ENCODE measurements at regions not wholly inside any gene's neighbourhood (a gene's known extent, or its start where the extent isn't known, plus 50 kb on each side); places are given as distances from the start of the nearest gene placed in this dataset.

GRCh38 chr3:63142681-63143080 lies 135.4 kb upstream of the SYNPR start:
- TF ChIP-seq CTCF (IDR thresholded peaks at IDR 0.05) = no peak
- WGBS (ENCODE audit: insufficient coverage) = no CpG with 5 or more reads among the region's 2 CpGs
- H3K4me3 Mint-ChIP-seq = no peak overlapping the region

GRCh38 chr3:63146154-63146553 lies 132.0 kb upstream of the SYNPR start:
- Histone ChIP-seq H3K4me2 (replicated peaks; ENCODE audit: extremely low read depth, low read length, poor library complexity, severe bottlenecking) (no peak overlapping the region), H3K27me3 (ENCODE audit: control insufficient read depth in 2 of 2, insufficient read depth in 2 of 2, low read length in 2 of 2) (no peaks in the 10 kb centered on the region), H3K79me2 (ENCODE audit: insufficient read depth, low read length) (no peaks in the 10 kb centered on the region), H3K4me3 (replicated peaks in 1 of 3; ENCODE audit: low read depth in 2 of 3, low read length in 3 of 3) (no peak overlapping the region), H3K9ac (ENCODE audit: insufficient read depth, low read length, poor library complexity, severe bottlenecking) (no peak overlapping the region), H3K36me3 (replicated peaks in 1 of 2; ENCODE audit: control insufficient read depth in 1 of 2, insufficient read depth in 2 of 2, low read length in 2 of 2) (no peaks in the 10 kb centered on the region), H3K4me1 (ENCODE audit: control insufficient read depth in 1 of 2, insufficient read depth in 2 of 2, low read length in 2 of 2) (no peaks in the 10 kb centered on the region), H4K20me1 (ENCODE audit: insufficient read depth, low read length) (no peaks in the 10 kb centered on the region), H3K27ac (ENCODE audit: low read depth in 1 of 2, low read length in 2 of 2) (no peak overlapping the region), H3K9me3 (replicated peaks in 1 of 2; ENCODE audit: control insufficient read depth in 1 of 2, insufficient read depth in 1 of 2, low read length in 2 of 2) (no peaks in the 10 kb centered on the region), H2AFZ (ENCODE audit: insufficient read depth, low read depth, low read length, poor library complexity, severe bottlenecking) (no peak overlapping the region)
- Mint-ChIP-seq H3K36me3 (no peaks in the 10 kb centered on the region), H3K27me3 (ENCODE audit: low read depth in 3 of 3) (no peaks in the 10 kb centered on the region), H3K27ac (no peak overlapping the region), H3K4me1 (no peaks in the 10 kb centered on the region), H3K4me3 (no peak overlapping the region), H3K9me3 (peaks cover 0 to 2% (median 0%) of the 10 kb centered on the region in 7 donors)
- intact Hi-C loops (cut with micrococcal nuclease) = no loop called here
- DNase-seq = no peak
- no peak for TF ChIP-seq CTCF (IDR thresholded peaks at IDR 0.05)
- WGBS (ENCODE audit: insufficient coverage) = 93% methylated on average over 4 of the region's 4 CpGs

More at GRCh38 chr3:63142681-63143080, 135.4 kb upstream of the SYNPR start:
- H4K20me1 ChIP-seq (ENCODE audit: insufficient read depth, low read length) = no peaks in the 10 kb centered on the region
- no peaks in the 10 kb centered on the region for H3K27me3 Mint-ChIP-seq (ENCODE audit: low read depth in 3 of 3)
- intact Hi-C loops (cut with micrococcal nuclease) = no loop called here
- peaks cover 0 to 2% (median 0%) of the 10 kb centered on the region in 7 donors for H3K9me3 Mint-ChIP-seq
- no peaks in the 10 kb centered on the region for H3K36me3 ChIP-seq (replicated peaks in 1 of 2; ENCODE audit: control insufficient read depth in 1 of 2, insufficient read depth in 2 of 2, low read length in 2 of 2)
- no peak overlapping the region for H3K9ac ChIP-seq (ENCODE audit: insufficient read depth, low read length, poor library complexity, severe bottlenecking)
- no peak for DNase-seq
- H3K36me3 Mint-ChIP-seq = no peaks in the 10 kb centered on the region
- H3K27ac ChIP-seq (ENCODE audit: low read depth in 1 of 2, low read length in 2 of 2) = no peak overlapping the region
- H2AFZ ChIP-seq (ENCODE audit: insufficient read depth, low read depth, low read length, poor library complexity, severe bottlenecking) = no peak overlapping the region
- H3K27ac Mint-ChIP-seq = no peak overlapping the region
- no peak overlapping the region for H3K4me3 ChIP-seq (replicated peaks in 1 of 3; ENCODE audit: low read depth in 2 of 3, low read length in 3 of 3)
- H3K27me3 ChIP-seq (ENCODE audit: control insufficient read depth in 2 of 2, insufficient read depth in 2 of 2, low read length in 2 of 2) = no peaks in the 10 kb centered on the region
- no peaks in the 10 kb centered on the region for H3K4me1 ChIP-seq (ENCODE audit: control insufficient read depth in 1 of 2, insufficient read depth in 2 of 2, low read length in 2 of 2)
- H3K4me1 Mint-ChIP-seq = no peaks in the 10 kb centered on the region
- no peaks in the 10 kb centered on the region for H3K79me2 ChIP-seq (ENCODE audit: insufficient read depth, low read length)
- no peaks in the 10 kb centered on the region for H3K9me3 ChIP-seq (replicated peaks in 1 of 2; ENCODE audit: control insufficient read depth in 1 of 2, insufficient read depth in 1 of 2, low read length in 2 of 2)
- no peak overlapping the region for H3K4me2 ChIP-seq (replicated peaks; ENCODE audit: extremely low read depth, low read length, poor library complexity, severe bottlenecking)

All from CD14-positive monocyte (primary cell).